HEK293 (cell line): ENCODE measurements at regions not wholly inside any gene's neighbourhood (a gene's known extent, or its start where the extent isn't known, plus 50 kb on each side); places are given as distances from the start of the nearest gene placed in this dataset.

Experiments used
- CTCF ChIA-PET: fragments of 350-600 bp; formaldehyde crosslinking; extraction: SDS; loops from one replicate; lab custom pipeline; 2021; ENCODE audit warnings: antibody characterized with exemption; lab: Yijun Ruan, JAX
- POLR2A ChIA-PET: fragments of 300-600 bp; formaldehyde crosslinking; extraction: SDS; loops from one replicate; lab custom pipeline; 2020; ENCODE audit warnings: antibody characterized with exemption, inconsistent platforms; lab: Yijun Ruan, JAX
- H3K27ac ChIP-seq: fragments of 200-500 bp; sonication (Bioruptor generic); 2 replicates; pipeline ENCODE4 v1.5.1; 2014; ENCODE audit warnings: low read depth, low read length, control low read depth, inconsistent platforms; ENCODE audit errors: extremely low read depth
- H3K36me3 ChIP-seq, 2 experiments: fragments of 200-500 bp in 1 of 2; sonication (Bioruptor generic) in 1 of 2; 1 replicate in 1 of 2; 2 replicates in 1 of 2; pipeline ENCODE4 v1.5.1; 2014 to 2017; ENCODE audit warnings: inconsistent platforms in 2 of 2, low read length in 2 of 2; ENCODE audit not compliant: control insufficient read depth in 2 of 2, insufficient read depth in 1 of 2
- H3K4me1 ChIP-seq: fragments of 200-500 bp; sonication (Bioruptor generic); 2 replicates; pipeline ENCODE4 v1.5.1; 2014; ENCODE audit warnings: mild to moderate bottlenecking, low read length, inconsistent platforms; ENCODE audit not compliant: control insufficient read depth, insufficient read depth
- H3K4me3 ChIP-seq: 2 replicates; pipeline ENCODE4 v1.5.1; 2011; ENCODE audit warnings: low read depth, mild to moderate bottlenecking, control low read depth, low read length, moderate library complexity
- H3K9me3 ChIP-seq: fragments of 200-500 bp; sonication (Bioruptor generic); 2 replicates; pipeline ENCODE4 v1.5.1; 2014; ENCODE audit warnings: low read depth, low read length, inconsistent platforms; ENCODE audit not compliant: control insufficient read depth, insufficient read depth
- GLI4 ChIP-seq: fragments of 450-650 bp; formaldehyde crosslinking; IDR thresholded peaks from 2 replicates; pipeline ENCODE4 v1.5.1; 2016; ENCODE audit warnings: missing biosample characterization, missing genetic modification characterization
- MEIS1 ChIP-seq: sonication (generic); formaldehyde crosslinking; IDR thresholded peaks from 2 replicates; pipeline ENCODE4 v1.8.1; 2022; ENCODE audit warnings: missing genetic modification reagents, mild to moderate bottlenecking, borderline replicate concordance
- MZF1 ChIP-seq: fragments of 450-650 bp; formaldehyde crosslinking; IDR thresholded peaks from 2 replicates; pipeline ENCODE4 v1.5.1; 2017; ENCODE audit warnings: missing biosample characterization, missing genetic modification characterization, borderline replicate concordance
- OSR2 ChIP-seq: fragments of 450-650 bp; formaldehyde crosslinking; IDR thresholded peaks from 2 replicates; pipeline ENCODE4 v1.5.1; 2016; ENCODE audit warnings: missing biosample characterization, missing genetic modification characterization
- OVOL3 ChIP-seq: fragments of 450-650 bp; formaldehyde crosslinking; IDR thresholded peaks from 2 replicates; pipeline ENCODE4 v1.5.1; 2016; ENCODE audit warnings: missing biosample characterization, missing genetic modification characterization
- REST ChIP-seq: fragments of 450-650 bp; formaldehyde crosslinking; IDR thresholded peaks from 2 replicates; pipeline ENCODE4 v1.5.1; 2016; ENCODE audit warnings: missing biosample characterization, missing genetic modification characterization
- YY1 ChIP-seq: fragments of 450-650 bp; formaldehyde crosslinking; IDR thresholded peaks from 2 replicates; pipeline ENCODE4 v1.5.1; 2018; ENCODE audit warnings: missing biosample characterization, missing genetic modification characterization
- ZBTB20 ChIP-seq: fragments of 450-650 bp; formaldehyde crosslinking; IDR thresholded peaks from 2 replicates; pipeline ENCODE4 v1.5.1; 2016; ENCODE audit warnings: missing biosample characterization, missing genetic modification characterization
- ZBTB6 ChIP-seq: fragments of 450-650 bp; formaldehyde crosslinking; IDR thresholded peaks from 2 replicates; pipeline ENCODE4 v1.5.1; 2017; ENCODE audit warnings: missing biosample characterization, missing genetic modification characterization
- ZFHX2 ChIP-seq: fragments of 450-650 bp; formaldehyde crosslinking; conservative IDR thresholded peaks from 2 replicates; pipeline ENCODE4 v1.5.1; 2016; ENCODE audit warnings: missing biosample characterization, missing genetic modification characterization
- ZNF10 ChIP-seq: fragments of 450-650 bp; formaldehyde crosslinking; IDR thresholded peaks from 2 replicates; pipeline ENCODE4 v1.5.1; 2017; ENCODE audit warnings: missing biosample characterization, missing genetic modification characterization
- ZNF112 ChIP-seq: fragments of 450-650 bp; formaldehyde crosslinking; IDR thresholded peaks from 2 replicates; pipeline ENCODE4 v1.5.0; 2017; ENCODE audit warnings: missing biosample characterization, missing genetic modification characterization
- ZNF121 ChIP-seq: fragments of 450-650 bp; formaldehyde crosslinking; IDR thresholded peaks from 2 replicates; pipeline ENCODE4 v1.5.1; 2016; ENCODE audit warnings: missing biosample characterization, missing genetic modification characterization
- ZNF157 ChIP-seq: fragments of 450-650 bp; formaldehyde crosslinking; IDR thresholded peaks from 2 replicates; pipeline ENCODE4 v1.5.1; 2016; ENCODE audit warnings: missing biosample characterization, missing genetic modification characterization
- ZNF175 ChIP-seq: fragments of 450-650 bp; formaldehyde crosslinking; IDR thresholded peaks from 2 replicates; pipeline ENCODE4 v1.5.1; 2016; ENCODE audit warnings: missing biosample characterization, missing genetic modification characterization
- ZNF214 ChIP-seq: fragments of 450-650 bp; formaldehyde crosslinking; IDR thresholded peaks from 2 replicates; pipeline ENCODE4 v1.5.1; 2017; ENCODE audit warnings: missing biosample characterization, mild to moderate bottlenecking, missing genetic modification characterization, borderline replicate concordance
- ZNF223 ChIP-seq: fragments of 450-650 bp; formaldehyde crosslinking; IDR thresholded peaks from 2 replicates; pipeline ENCODE4 v1.5.1; 2016; ENCODE audit warnings: missing biosample characterization, missing genetic modification characterization
- ZNF239 ChIP-seq: fragments of 450-650 bp; formaldehyde crosslinking; IDR thresholded peaks from 2 replicates; pipeline ENCODE4 v1.5.1; 2016; ENCODE audit warnings: missing biosample characterization, missing genetic modification characterization
- ZNF266 ChIP-seq: fragments of 450-650 bp; formaldehyde crosslinking; IDR thresholded peaks from 2 replicates; pipeline ENCODE4 v1.5.1; 2016; ENCODE audit warnings: missing biosample characterization, missing genetic modification characterization, low read depth
- ZNF521 ChIP-seq: fragments of 450-650 bp; formaldehyde crosslinking; IDR thresholded peaks from 2 replicates; pipeline ENCODE4 v1.5.1; 2017; ENCODE audit warnings: missing biosample characterization, mild to moderate bottlenecking, missing genetic modification characterization
- ZNF580 ChIP-seq: fragments of 450-650 bp; formaldehyde crosslinking; IDR thresholded peaks from 2 replicates; pipeline ENCODE4 v1.5.1; 2016; ENCODE audit warnings: missing biosample characterization, missing genetic modification characterization
- ZNF621 ChIP-seq: fragments of 450-650 bp; formaldehyde crosslinking; IDR thresholded peaks from 2 replicates; pipeline ENCODE4 v1.5.1; 2017; ENCODE audit warnings: missing biosample characterization, missing genetic modification characterization
- ZNF629 ChIP-seq: fragments of 450-650 bp; formaldehyde crosslinking; IDR thresholded peaks from 2 replicates; pipeline ENCODE4 v1.5.1; 2017; ENCODE audit warnings: missing biosample characterization, missing genetic modification characterization
- ZNF76 ChIP-seq: fragments of 450-650 bp; formaldehyde crosslinking; IDR thresholded peaks from 2 replicates; pipeline ENCODE4; 2016; ENCODE audit warnings: low read depth, missing biosample characterization, missing genetic modification characterization, borderline replicate concordance
- ZNF791 ChIP-seq: fragments of 450-650 bp; formaldehyde crosslinking; IDR thresholded peaks from 2 replicates; pipeline ENCODE4 v1.5.1; 2016; ENCODE audit warnings: missing biosample characterization, missing genetic modification characterization
- ZNF792 ChIP-seq: fragments of 450-650 bp; formaldehyde crosslinking; IDR thresholded peaks from 2 replicates; pipeline ENCODE4 v1.5.1; 2016; ENCODE audit warnings: missing biosample characterization, missing genetic modification characterization
- ZNF830 ChIP-seq: fragments of 450-650 bp; IDR thresholded peaks from 2 replicates; pipeline ENCODE4 v1.5.0; 2018; ENCODE audit warnings: missing biosample characterization, missing genetic modification characterization, low read depth, mild to moderate bottlenecking, moderate library complexity
- ZNF837 ChIP-seq: fragments of 450-650 bp; formaldehyde crosslinking; IDR thresholded peaks from 2 replicates; pipeline ENCODE4 v1.5.1; 2016; ENCODE audit warnings: missing biosample characterization, missing genetic modification characterization
- ZNF843 ChIP-seq: fragments of 450-650 bp; formaldehyde crosslinking; IDR thresholded peaks from 2 replicates; pipeline ENCODE4 v1.5.1; 2016; ENCODE audit warnings: missing biosample characterization, missing genetic modification characterization
- ZSCAN30 ChIP-seq: fragments of 450-650 bp; IDR thresholded peaks from 2 replicates; pipeline ENCODE4 v1.5.1; 2018; ENCODE audit warnings: missing biosample characterization, mild to moderate bottlenecking, missing genetic modification characterization, moderate library complexity
- TF ChIP-seq, protein P1 (sequence below): fragments of 450-650 bp; formaldehyde crosslinking; IDR thresholded peaks from 2 replicates; pipeline ENCODE4 v1.5.1; 2016; ENCODE audit warnings: missing biosample characterization, missing genetic modification characterization

- ChIA-PET CTCF (interaction anchor here (1.0 kb wide), 1 partner anchor 262 kb away, joined by 3 read pairs; no protein-coding TSS in a partner anchor), POLR2A (no interaction called here)
- TF ChIP-seq ZNF843 (tag by site-specific recombination): no peak
- TF ChIP-seq REST: no peak
- no peak for TF ChIP-seq ZNF76 (tag by site-specific recombination)
- no peak for TF ChIP-seq ZNF621 (tag by site-specific recombination)
- TF ChIP-seq ZNF121 (tag by site-specific recombination): no peak
- no peak for TF ChIP-seq ZSCAN30
- TF ChIP-seq OSR2: no peak
- TF ChIP-seq ZNF830: no peak
- no peak for TF ChIP-seq ZBTB20
- no peak for TF ChIP-seq ZNF223 (tag by site-specific recombination)
- no peak for TF ChIP-seq ZNF239 (tag by site-specific recombination)
- no peak for TF ChIP-seq ZNF266 (tag by site-specific recombination)
- H3K36me3 ChIP-seq: no peaks in the 10 kb centered on the region
- H3K9me3 ChIP-seq: no peaks in the 10 kb centered on the region
- no peaks in the 10 kb centered on the region for H3K4me1 ChIP-seq
- H3K27ac ChIP-seq: no peak overlapping the region
- H3K4me3 ChIP-seq: no peak overlapping the region
These were observed 83.2 kb upstream of the BAIAP2L1 start for GRCh38 chr7:98483964-98484545.

GRCh38 chr7:98483276-98483963 is 82.5 kb upstream of the BAIAP2L1 start:
- H3K4me1 ChIP-seq: no peaks in the 10 kb centered on the region
- TF ChIP-seq ZNF837 (tag by site-specific recombination): no peak
- TF ChIP-seq ZNF175 (tag by site-specific recombination): no peak
- no peak for TF ChIP-seq ZNF580 (tag by site-specific recombination)
- TF ChIP-seq GLI4 (tag by site-specific recombination): no peak
- TF ChIP-seq ZBTB6 (tag by site-specific recombination): no peak
- no peak for TF ChIP-seq ZNF239 (tag by site-specific recombination)
- no peak for TF ChIP-seq MEIS1 (CRISPR knock-in tag)
- no peak for TF ChIP-seq ZNF792 (tag by site-specific recombination)
- TF ChIP-seq, protein P1, sequence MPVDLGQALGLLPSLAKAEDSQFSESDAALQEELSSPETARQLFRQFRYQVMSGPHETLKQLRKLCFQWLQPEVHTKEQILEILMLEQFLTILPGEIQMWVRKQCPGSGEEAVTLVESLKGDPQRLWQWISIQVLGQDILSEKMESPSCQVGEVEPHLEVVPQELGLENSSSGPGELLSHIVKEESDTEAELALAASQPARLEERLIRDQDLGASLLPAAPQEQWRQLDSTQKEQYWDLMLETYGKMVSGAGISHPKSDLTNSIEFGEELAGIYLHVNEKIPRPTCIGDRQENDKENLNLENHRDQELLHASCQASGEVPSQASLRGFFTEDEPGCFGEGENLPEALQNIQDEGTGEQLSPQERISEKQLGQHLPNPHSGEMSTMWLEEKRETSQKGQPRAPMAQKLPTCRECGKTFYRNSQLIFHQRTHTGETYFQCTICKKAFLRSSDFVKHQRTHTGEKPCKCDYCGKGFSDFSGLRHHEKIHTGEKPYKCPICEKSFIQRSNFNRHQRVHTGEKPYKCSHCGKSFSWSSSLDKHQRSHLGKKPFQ (tag by site-specific recombination): no peak
- no peak for TF ChIP-seq OVOL3 (tag by site-specific recombination)
- TF ChIP-seq ZNF521 (tag by site-specific recombination): no peak
- TF ChIP-seq ZNF791 (tag by site-specific recombination): no peak
- no peak for TF ChIP-seq ZNF214
- no peak for TF ChIP-seq YY1 (tag by site-specific recombination)
- TF ChIP-seq ZNF157 (tag by site-specific recombination): no peak
- TF ChIP-seq ZNF629: no peak
- TF ChIP-seq MZF1 (tag by site-specific recombination): no peak
- no peak for TF ChIP-seq ZFHX2 (tag by site-specific recombination)
- TF ChIP-seq ZNF112 (tag by site-specific recombination): no peak
- TF ChIP-seq ZNF10 (tag by site-specific recombination): no peak
- TF ChIP-seq, all 188 proteins: peak for 0
- CTCF ChIA-PET: interaction anchor here (1.0 kb wide), 1 partner anchor 262 kb away, joined by 3 read pairs; no protein-coding TSS in a partner anchor
- Histone ChIP-seq H3K36me3 (no peaks in the 10 kb centered on the region), H3K4me3 (no peak overlapping the region), H3K27ac (no peak overlapping the region), H3K9me3 (no peaks in the 10 kb centered on the region)
- POLR2A ChIA-PET: no interaction called here
